ENCODE measurements at regions not wholly inside any gene's neighbourhood (a gene's known extent, or its start where the extent isn't known, plus 50 kb on each side); places are given as distances from the start of the nearest gene placed in this dataset.

GRCh38 chr18:5625076-5625475, 81.3 kb upstream of the EPB41L3 start:
- no peak overlapping the region for H3K4me3 ChIP-seq
- TF ChIP-seq CTCF (IDR thresholded peaks at IDR 0.05) (no peak), POLR2AphosphoS5 (IDR thresholded peaks at IDR 0.05) (no peak), POLR2A (IDR thresholded peaks at IDR 0.05) (no peak), EP300 (IDR thresholded peaks at IDR 0.05) (no peak)
- WGBS, 2 donors, result 24 to 27% methylated on average over 4 of the region's 4 CpGs
- no peaks in the 10 kb centered on the region for H3K9me3 ChIP-seq
- DNase-seq (no peak), ATAC-seq (ENCODE audit: low FRiP score in 2 of 2) (no peak)
- peaks cover 0 to 18% (median 2%) of the 10 kb centered on the region in 4 donors for H3K27me3 ChIP-seq
- no peak overlapping the region for H3K27ac ChIP-seq
- peaks cover 6 to 24% (median 15%) of the 10 kb centered on the region in 4 donors for H3K4me1 ChIP-seq
- no peaks in the 10 kb centered on the region for H3K36me3 ChIP-seq

GRCh38 chr18:5622905-5623304, 79.1 kb upstream of the EPB41L3 start:
- Histone ChIP-seq H3K36me3 (no peaks in the 10 kb centered on the region), H3K27ac (no peak overlapping the region), H3K4me1 (peaks cover under 1 to 3% (median 2%) of the 10 kb centered on the region in 4 donors), H3K9me3 (no peaks in the 10 kb centered on the region), H3K4me3 (no peak overlapping the region), H3K27me3 (no peaks in the 10 kb centered on the region)
- no peak for ATAC-seq (ENCODE audit: low FRiP score in 2 of 2)
- TF ChIP-seq POLR2AphosphoS5 (IDR thresholded peaks at IDR 0.05), result no peak
- no peak for TF ChIP-seq EP300 (IDR thresholded peaks at IDR 0.05)
- no peak for DNase-seq
- 74 to 78% methylated on average over 4 of the region's 4 CpGs for WGBS, 2 donors

DNA sequence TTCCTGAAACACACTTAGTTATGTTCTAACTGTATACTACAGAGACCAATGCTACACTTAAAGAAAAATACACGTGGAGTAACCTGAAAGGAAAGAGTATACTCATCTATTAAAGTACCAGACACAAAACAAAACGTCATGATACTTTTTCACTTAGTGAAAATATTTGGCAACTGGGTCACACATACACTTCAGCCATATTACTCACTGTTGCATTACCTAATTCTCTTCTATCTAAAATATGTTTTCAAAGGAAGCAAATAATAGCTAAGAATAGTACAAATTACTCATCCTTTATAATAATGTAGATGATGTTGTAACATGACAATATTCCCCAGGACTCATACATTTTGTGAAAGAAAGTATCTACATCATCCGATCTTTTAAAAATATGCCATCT, 76.5 kb upstream of the EPB41L3 start:
- WGBS, 2 donors, result 53 to 54% methylated on average over 3 of the region's 3 CpGs
- DNase-seq (no peak), ATAC-seq (ENCODE audit: low FRiP score in 2 of 2) (peak in 1 of 2 donors; percentile 64)
- TF ChIP-seq EP300 (IDR thresholded peaks at IDR 0.05) (no peak), POLR2AphosphoS5 (IDR thresholded peaks at IDR 0.05) (no peak), CTCF (IDR thresholded peaks at IDR 0.05) (no peak), POLR2A (IDR thresholded peaks at IDR 0.05) (no peak)
- Histone ChIP-seq H3K4me3 (no peak overlapping the region), H3K36me3 (no peaks in the 10 kb centered on the region), H3K4me1 (no peaks in the 10 kb centered on the region), H3K9me3 (no peaks in the 10 kb centered on the region), H3K27me3 (no peaks in the 10 kb centered on the region), H3K27ac (no peak overlapping the region)

DNA sequence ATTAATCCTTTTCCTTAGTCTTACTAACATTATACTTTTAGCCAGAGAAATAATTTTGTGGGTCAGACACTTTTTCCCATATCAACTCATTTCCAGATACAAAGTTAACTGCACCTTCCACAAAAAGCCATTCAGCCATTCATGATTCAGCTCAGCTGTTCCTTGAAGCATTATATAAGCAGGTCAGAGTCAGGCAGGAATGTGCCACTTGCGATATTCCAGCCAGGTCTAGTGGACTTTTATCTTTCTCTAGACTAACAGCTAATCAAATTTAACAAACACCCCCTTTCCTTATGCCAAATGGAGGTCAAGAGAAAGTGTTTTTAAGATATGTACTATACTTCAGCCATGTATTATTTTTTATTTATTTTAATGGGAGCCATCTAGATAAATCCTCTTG, 75.6 kb upstream of the EPB41L3 start:
- WGBS, 2 donors, result 37 to 53% methylated on average over 1 of the region's 1 CpG
- Histone ChIP-seq H3K36me3 (no peaks in the 10 kb centered on the region), H3K4me3 (no peak overlapping the region), H3K4me1 (no peaks in the 10 kb centered on the region), H3K27ac (no peak overlapping the region), H3K27me3 (no peaks in the 10 kb centered on the region), H3K9me3 (no peaks in the 10 kb centered on the region)
- TF ChIP-seq POLR2A (IDR thresholded peaks at IDR 0.05), result no peak
- no peak for TF ChIP-seq POLR2AphosphoS5 (IDR thresholded peaks at IDR 0.05)
- TF ChIP-seq CTCF (IDR thresholded peaks at IDR 0.05), result no peak
- no peak for TF ChIP-seq EP300 (IDR thresholded peaks at IDR 0.05)
- DNase-seq (no peak), ATAC-seq (ENCODE audit: low FRiP score in 2 of 2) (no peak)

DNA sequence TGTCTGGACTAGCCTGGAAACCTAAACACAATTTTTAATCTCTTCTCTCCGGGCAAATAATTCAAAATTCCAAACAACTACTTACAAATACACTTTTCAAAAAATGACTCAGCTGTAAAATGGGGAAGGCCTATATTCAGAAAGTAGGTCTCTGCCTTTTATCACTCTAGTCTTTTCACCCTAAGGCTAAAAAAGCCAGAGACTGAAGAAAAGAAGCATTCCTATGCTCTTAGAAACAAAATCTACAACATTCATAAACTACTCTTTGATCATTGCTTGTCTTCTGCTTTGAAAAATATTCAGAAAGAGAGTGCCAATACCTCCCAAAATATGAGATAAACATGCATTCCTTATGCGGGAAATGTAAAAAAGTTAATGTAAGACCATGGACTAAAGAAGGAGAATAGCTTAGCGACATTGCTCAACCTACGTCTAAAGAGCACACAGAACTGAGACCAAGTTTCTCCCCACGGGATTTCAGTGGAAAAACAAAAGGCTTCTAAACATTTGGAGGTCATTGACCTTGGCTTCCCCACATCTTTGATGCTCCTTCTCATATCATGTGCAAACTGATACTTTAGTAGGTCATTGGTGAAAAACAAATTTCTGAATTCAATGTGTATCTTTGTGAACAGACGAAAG, 74.4 kb upstream of the EPB41L3 start:
- H3K4me3 ChIP-seq, result no peak overlapping the region
- TF ChIP-seq CTCF (IDR thresholded peaks at IDR 0.05), result no peak
- TF ChIP-seq EP300 (IDR thresholded peaks at IDR 0.05), result no peak
- TF ChIP-seq POLR2A (IDR thresholded peaks at IDR 0.05), result no peak
- no peak for TF ChIP-seq POLR2AphosphoS5 (IDR thresholded peaks at IDR 0.05)
- DNase-seq (no peak), ATAC-seq (ENCODE audit: low FRiP score in 2 of 2) (peak in 1 of 2 donors; percentile 69)
- no peak overlapping the region for H3K27ac ChIP-seq
- H3K27me3 ChIP-seq, result no peaks in the 10 kb centered on the region
- 72 to 75% methylated on average over 6 of the region's 6 CpGs for WGBS, 2 donors
- H3K9me3 ChIP-seq, result no peaks in the 10 kb centered on the region
- H3K4me1 ChIP-seq, result no peaks in the 10 kb centered on the region
- no peaks in the 10 kb centered on the region for H3K36me3 ChIP-seq

Measured in upper lobe of left lung (tissue), 6 donors.